ENCODE measurements at regions not wholly inside any gene's neighbourhood (a gene's known extent, or its start where the extent isn't known, plus 50 kb on each side); places are given as distances from the start of the nearest gene placed in this dataset.
"Not testable (repeated sequence)": the region's sequence is repeated elsewhere in the genome, so short reads cannot be mapped to it uniquely, and the experiment has no call there.

DNA sequence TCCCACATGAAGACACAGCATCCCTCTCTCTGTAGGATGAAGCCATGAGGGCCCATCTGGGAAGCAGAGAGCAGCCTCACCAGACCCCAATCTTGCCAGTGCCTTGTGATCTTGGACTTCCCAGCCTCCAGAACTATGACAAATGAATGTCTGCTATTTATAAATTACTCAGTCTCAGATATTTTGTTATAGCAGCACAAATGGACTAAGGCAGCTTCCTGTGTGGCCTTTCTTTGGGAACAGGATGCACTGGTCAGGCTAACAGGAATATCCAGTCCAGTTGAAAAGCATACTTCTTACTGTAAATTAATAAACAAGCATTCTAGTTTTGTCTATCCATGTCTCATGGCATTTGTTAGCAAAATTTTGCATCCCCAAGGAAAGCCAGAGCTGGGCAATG lies 134.1 kb upstream of the ETV3 start:
- Histone ChIP-seq H3K27ac (no peak overlapping the region), H3K9me3 (no peaks in the 10 kb centered on the region), H3K36me3 (no peaks in the 10 kb centered on the region), H3K4me1 (replicated peaks) (no peaks in the 10 kb centered on the region), H3K27me3 (replicated peaks; ENCODE audit: insufficient read depth) (no peaks in the 10 kb centered on the region), H3K4me3 (no peak overlapping the region)
- no peak for DNase-seq (ENCODE audit: low spot score)
- TF ChIP-seq POLR2A (IDR thresholded peaks at IDR 0.05) (no peak), POLR2AphosphoS5 (IDR thresholded peaks at IDR 0.05) (no peak)
- TF ChIP-seq, protein P1, sequence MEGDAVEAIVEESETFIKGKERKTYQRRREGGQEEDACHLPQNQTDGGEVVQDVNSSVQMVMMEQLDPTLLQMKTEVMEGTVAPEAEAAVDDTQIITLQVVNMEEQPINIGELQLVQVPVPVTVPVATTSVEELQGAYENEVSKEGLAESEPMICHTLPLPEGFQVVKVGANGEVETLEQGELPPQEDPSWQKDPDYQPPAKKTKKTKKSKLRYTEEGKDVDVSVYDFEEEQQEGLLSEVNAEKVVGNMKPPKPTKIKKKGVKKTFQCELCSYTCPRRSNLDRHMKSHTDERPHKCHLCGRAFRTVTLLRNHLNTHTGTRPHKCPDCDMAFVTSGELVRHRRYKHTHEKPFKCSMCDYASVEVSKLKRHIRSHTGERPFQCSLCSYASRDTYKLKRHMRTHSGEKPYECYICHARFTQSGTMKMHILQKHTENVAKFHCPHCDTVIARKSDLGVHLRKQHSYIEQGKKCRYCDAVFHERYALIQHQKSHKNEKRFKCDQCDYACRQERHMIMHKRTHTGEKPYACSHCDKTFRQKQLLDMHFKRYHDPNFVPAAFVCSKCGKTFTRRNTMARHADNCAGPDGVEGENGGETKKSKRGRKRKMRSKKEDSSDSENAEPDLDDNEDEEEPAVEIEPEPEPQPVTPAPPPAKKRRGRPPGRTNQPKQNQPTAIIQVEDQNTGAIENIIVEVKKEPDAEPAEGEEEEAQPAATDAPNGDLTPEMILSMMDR (IDR thresholded peaks at IDR 0.05), result no peak
- intact Hi-C loops (cut with DNase I), result no loop called here

DNA sequence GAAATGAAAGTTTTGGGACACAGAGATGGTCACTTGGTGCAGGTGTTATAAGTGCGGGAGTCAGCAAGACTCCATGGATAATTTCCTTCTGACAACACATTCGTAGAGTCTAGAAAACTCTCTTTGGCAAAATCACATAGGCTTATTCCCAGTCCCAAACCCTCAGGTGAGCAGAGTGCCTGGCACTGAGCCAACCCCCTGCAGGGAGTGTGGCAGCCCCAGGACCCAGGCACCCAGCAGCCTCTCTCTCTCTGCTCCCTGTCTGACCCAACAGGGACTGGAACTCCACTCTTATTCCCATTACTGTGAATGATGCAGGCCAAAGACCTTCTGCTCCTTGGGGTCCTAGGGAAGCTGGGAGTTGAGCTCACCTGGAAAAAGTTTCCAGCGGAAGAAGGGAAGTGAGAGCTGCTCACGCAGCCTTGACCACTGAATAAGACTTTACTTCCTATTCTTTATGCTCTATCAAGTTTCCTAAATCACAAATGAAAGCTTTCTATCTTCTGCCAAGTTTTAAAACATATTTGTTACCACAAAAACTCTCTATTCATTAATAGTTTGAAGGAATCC lies 132.6 kb upstream of the ETV3 start:
- H3K27ac ChIP-seq, result no peak overlapping the region
- H3K27me3 ChIP-seq (replicated peaks; ENCODE audit: insufficient read depth), result no peaks in the 10 kb centered on the region
- no peaks in the 10 kb centered on the region for H3K9me3 ChIP-seq
- H3K4me1 ChIP-seq (replicated peaks), result no peaks in the 10 kb centered on the region
- 67% methylated on average over 4 of the region's 4 CpGs for WGBS
- H3K36me3 ChIP-seq, result no peaks in the 10 kb centered on the region
- TF ChIP-seq POLR2AphosphoS5 (IDR thresholded peaks at IDR 0.05), result no peak
- TF ChIP-seq, protein P1 (IDR thresholded peaks at IDR 0.05), result no peak
- no peak for TF ChIP-seq POLR2A (IDR thresholded peaks at IDR 0.05)
- H3K4me3 ChIP-seq, result no peak overlapping the region
- intact Hi-C loops (cut with DNase I), result no loop called here
- DNase-seq (ENCODE audit: low spot score), result no peak

DNA sequence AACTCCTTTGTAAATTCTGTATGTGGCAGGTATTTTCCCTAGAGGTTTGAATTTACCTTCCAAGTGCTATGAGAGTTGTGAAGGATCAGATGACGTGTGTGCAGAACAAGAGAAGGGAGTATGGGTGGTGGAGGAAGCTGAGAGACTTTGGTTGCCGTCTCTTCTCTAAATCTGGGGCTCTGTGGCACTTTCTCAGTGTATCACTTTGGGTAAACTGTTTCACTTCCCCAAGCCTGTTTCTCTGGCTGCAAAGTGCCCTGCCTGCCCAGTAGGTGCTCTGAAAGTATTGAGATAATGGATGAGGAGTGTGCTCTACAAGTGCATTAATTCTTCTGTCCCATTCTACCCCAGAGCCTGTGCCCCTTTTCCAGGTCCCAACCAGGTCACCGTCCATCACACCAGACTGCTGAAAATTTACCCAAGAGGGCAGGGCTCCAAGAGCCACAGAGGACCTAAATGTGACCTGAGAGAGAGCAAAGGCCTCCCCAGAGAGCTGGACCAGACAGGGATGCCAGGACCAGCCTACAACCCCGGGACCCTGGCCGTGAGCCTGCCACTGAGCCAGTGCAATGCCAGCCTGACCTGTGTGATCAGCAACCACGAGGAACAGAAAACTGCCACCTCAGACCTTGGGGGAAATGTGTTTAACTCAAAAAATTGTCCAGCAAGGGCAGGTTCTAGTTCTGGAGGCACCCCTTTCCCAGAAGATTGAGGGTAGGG lies 131.6 kb upstream of the ETV3 start:
- no peaks in the 10 kb centered on the region for H3K36me3 ChIP-seq
- H3K4me3 ChIP-seq, result no peak overlapping the region
- no peaks in the 10 kb centered on the region for H3K4me1 ChIP-seq (replicated peaks)
- 75% methylated on average over 6 of the region's 6 CpGs for WGBS
- no peaks in the 10 kb centered on the region for H3K9me3 ChIP-seq
- no peaks in the 10 kb centered on the region for H3K27me3 ChIP-seq (replicated peaks; ENCODE audit: insufficient read depth)
- DNase-seq (ENCODE audit: low spot score), result no peak
- H3K27ac ChIP-seq, result no peak overlapping the region
- intact Hi-C loops (cut with DNase I), result no loop called here
- TF ChIP-seq, protein P1 (IDR thresholded peaks at IDR 0.05), result no peak
- TF ChIP-seq POLR2A (IDR thresholded peaks at IDR 0.05), result no peak
- TF ChIP-seq POLR2AphosphoS5 (IDR thresholded peaks at IDR 0.05), result no peak

DNA sequence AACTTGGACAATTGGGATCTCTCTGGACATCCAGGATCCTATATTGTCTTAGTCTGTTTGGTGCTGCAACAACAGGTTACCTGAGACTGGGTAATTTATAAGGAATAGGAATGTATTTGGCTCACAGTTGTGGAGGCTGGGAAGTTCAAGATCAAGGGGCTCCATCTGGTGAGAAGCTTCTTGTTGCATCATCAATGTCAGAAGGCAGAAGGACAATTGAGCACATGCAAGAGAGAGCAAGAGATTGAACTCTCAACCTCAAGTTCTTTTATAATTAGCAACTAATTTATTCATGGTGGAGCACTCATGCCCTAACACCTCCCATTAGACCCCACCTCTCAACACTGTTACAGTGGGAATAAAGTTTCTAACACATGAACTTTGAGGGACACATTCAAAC lies 124.7 kb upstream of the ETV3 start:
- TF ChIP-seq, protein P1 (IDR thresholded peaks at IDR 0.05), result no peak
- TF ChIP-seq POLR2AphosphoS5 (IDR thresholded peaks at IDR 0.05), result no peak
- H3K4me3 ChIP-seq, result no peak overlapping the region
- no peaks in the 10 kb centered on the region for H3K36me3 ChIP-seq
- no peak for DNase-seq (ENCODE audit: low spot score)
- H3K9me3 ChIP-seq, result no peaks in the 10 kb centered on the region
- H3K27ac ChIP-seq, result no peak overlapping the region
- no peaks in the 10 kb centered on the region for H3K27me3 ChIP-seq (replicated peaks; ENCODE audit: insufficient read depth)
- H3K4me1 ChIP-seq (replicated peaks), result no peaks in the 10 kb centered on the region
- intact Hi-C loops (cut with DNase I), result no loop called here

DNA sequence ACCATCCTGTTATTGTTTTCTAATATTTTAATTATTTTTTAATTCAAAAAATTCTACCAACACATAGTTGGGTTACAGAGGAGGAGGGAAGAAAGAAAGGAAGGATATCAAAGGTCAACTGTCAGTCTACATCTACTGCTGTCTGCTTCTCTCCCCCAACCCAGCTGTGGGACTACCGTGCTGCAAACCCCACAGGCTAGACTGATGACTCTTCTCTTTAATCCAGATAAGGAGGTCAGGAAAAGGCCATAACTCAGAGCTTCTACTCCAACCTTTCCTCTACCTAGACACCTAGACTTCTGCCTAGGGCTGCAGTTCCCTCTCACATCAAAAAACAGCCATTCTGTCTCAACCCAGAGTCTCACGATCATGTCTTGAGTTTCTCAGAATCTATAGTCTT lies 124.2 kb upstream of the ETV3 start:
- no peak overlapping the region for H3K4me3 ChIP-seq
- H3K27me3 ChIP-seq (replicated peaks; ENCODE audit: insufficient read depth), result no peaks in the 10 kb centered on the region
- 71% methylated on average over 2 of the region's 2 CpGs for WGBS
- no peaks in the 10 kb centered on the region for H3K9me3 ChIP-seq
- H3K4me1 ChIP-seq (replicated peaks), result no peaks in the 10 kb centered on the region
- H3K36me3 ChIP-seq, result no peaks in the 10 kb centered on the region
- TF ChIP-seq POLR2A (IDR thresholded peaks at IDR 0.05), result no peak
- no peak for TF ChIP-seq POLR2AphosphoS5 (IDR thresholded peaks at IDR 0.05)
- TF ChIP-seq, protein P1 (IDR thresholded peaks at IDR 0.05), result no peak
- no peak for DNase-seq (ENCODE audit: low spot score)
- H3K27ac ChIP-seq, result no peak overlapping the region
- intact Hi-C loops (cut with DNase I), result no loop called here

DNA sequence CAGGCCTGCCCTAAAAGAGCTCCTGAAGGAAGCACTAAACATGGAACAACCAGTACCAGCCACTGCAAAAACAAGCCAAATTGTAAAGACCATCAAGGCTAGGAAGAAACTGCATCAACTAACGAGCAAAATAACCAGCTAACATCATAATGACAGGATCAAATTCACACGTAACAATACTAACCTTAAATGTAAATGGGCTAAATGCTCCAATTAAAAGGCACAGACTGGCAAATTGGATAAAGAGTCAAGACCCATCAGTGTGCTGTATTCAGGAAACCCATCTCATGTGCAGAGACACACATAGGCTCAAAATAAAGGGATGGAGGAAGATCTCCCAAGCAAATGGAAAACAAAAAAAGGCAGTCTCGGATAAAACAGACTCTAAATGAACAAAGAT lies 117.7 kb upstream of the ETV3 start:
- WGBS, result 86% methylated on average over 3 of the region's 3 CpGs
- intact Hi-C loops (cut with DNase I); DNase-seq (ENCODE audit: low spot score): not testable (repeated sequence)

DNA sequence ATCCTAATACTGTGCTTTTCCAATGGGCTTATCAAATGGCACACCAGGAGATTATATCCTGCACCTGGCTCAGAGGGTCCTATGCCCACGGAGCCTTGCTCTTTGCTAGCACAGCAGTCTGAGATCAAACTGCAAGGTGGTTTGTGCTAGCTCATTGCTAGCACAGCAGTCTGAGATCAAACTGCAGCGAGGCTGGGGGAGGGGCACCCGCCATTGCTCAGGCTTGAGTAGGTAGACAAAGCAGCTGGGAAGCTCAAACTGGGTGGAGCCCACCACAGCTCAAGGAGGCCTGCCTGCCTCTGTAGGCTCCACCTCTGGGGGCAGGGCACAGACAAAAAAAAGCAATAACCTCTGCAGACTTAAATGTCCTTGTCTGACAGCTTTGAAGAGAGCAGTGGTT lies 116.0 kb upstream of the ETV3 start:
- H3K27me3 ChIP-seq (replicated peaks; ENCODE audit: insufficient read depth); H3K36me3 ChIP-seq; intact Hi-C loops (cut with DNase I); H3K9me3 ChIP-seq; DNase-seq (ENCODE audit: low spot score); H3K27ac ChIP-seq; H3K4me3 ChIP-seq; H3K4me1 ChIP-seq (replicated peaks): not testable (repeated sequence)
- 75% methylated on average over 3 of the region's 3 CpGs for WGBS

More for the DNA sequence above, 117.7 kb upstream of the ETV3 start:
- not testable (repeated sequence) for H3K36me3 ChIP-seq; H3K4me3 ChIP-seq; H3K9me3 ChIP-seq; H3K4me1 ChIP-seq (replicated peaks); H3K27ac ChIP-seq; H3K27me3 ChIP-seq (replicated peaks; ENCODE audit: insufficient read depth)

All from prostate gland (tissue), 2 donors.